Spleen (tissue), 7 donors: ENCODE measurements at regions not wholly inside any gene's neighbourhood (a gene's known extent, or its start where the extent isn't known, plus 50 kb on each side); places are given as distances from the start of the nearest gene placed in this dataset.

Experiments
- CTCF ChIP-seq, 11 experiments: fragments of 200-600 bp in 7 of 11; fragments of 450-650 bp in 4 of 11; sonication (generic) in 4 of 11; IDR thresholded peaks in 8 of 11; conservative IDR thresholded peaks in 3 of 11; 1 replicate in 7 of 11; 2 replicates in 4 of 11; pipeline versions ENCODE4 v1.4.0 to v1.8.0; 2016 to 2021; ENCODE audit warnings: antibody characterized with exemption in 11 of 11, inconsistent platforms in 4 of 11, mild to moderate bottlenecking in 1 of 11
- POLR2A ChIP-seq, 3 donors: fragments of 450-650 bp; IDR thresholded peaks; one replicate each; pipeline ENCODE4 v1.5.1; 2017; ENCODE audit warnings: antibody characterized with exemption in 3 of 3, mild to moderate bottlenecking in 1 of 3
- POLR2AphosphoS5 ChIP-seq, 3 donors: sonication (generic); formaldehyde crosslinking; IDR thresholded peaks; one replicate each; pipeline ENCODE4 v1.5.1; 2017; ENCODE audit warnings: antibody characterized with exemption in 3 of 3
- donor health status: DM: no; HTN: no; CAD: no; lungs with moderate emphysema.
- donor health status: DM: no; HTN: no; CAD: no.
- donor health status: DM: no; HTN: no; CAD: no.

- TF ChIP-seq CTCF (IDR thresholded peaks at IDR 0.05 in 8 of 11, conservative IDR thresholded peaks at IDR 0.05 in 3 of 11): no peak
- no peak for TF ChIP-seq POLR2AphosphoS5 (IDR thresholded peaks at IDR 0.05)
- no peak for TF ChIP-seq POLR2A (IDR thresholded peaks at IDR 0.05)
These were observed 162.7 kb upstream of the MLN start for GRCh38 chr6:33966536-33966935.
